Hypothalamus (tissue), 51 donors: ENCODE measurements at regions not wholly inside any gene's neighbourhood (a gene's known extent, or its start where the extent isn't known, plus 50 kb on each side); places are given as distances from the start of the nearest gene placed in this dataset.
"Not testable (repeated sequence)": the region's sequence is repeated elsewhere in the genome, so short reads cannot be mapped to it uniquely, and the experiment has no call there.

Experiments
- DNase-seq, 51 donors: peaks; one replicate each; lab custom pipeline; 2025; lab: John Stamatoyannopoulos, UW

DNA sequence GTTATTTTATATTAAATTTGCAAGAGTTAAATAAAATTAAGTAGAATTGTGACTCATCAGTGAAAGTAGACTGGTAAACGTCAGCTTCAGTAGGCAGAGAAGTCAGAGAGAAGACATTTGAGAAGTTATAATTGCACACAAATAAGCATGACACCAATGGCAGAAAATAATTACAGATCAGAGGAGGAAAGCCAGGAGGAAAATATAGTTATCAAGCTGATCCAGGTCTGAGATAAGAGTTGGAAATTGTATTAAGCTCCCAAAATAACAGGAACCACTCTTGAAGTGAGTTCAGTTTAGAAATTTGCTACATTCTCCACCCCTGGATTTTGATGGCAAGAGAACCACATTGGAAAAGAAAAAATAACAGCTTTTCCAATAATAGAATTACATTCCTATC, 533.8 kb upstream of the CHORDC1 start:
- no peak for DNase-seq

DNA sequence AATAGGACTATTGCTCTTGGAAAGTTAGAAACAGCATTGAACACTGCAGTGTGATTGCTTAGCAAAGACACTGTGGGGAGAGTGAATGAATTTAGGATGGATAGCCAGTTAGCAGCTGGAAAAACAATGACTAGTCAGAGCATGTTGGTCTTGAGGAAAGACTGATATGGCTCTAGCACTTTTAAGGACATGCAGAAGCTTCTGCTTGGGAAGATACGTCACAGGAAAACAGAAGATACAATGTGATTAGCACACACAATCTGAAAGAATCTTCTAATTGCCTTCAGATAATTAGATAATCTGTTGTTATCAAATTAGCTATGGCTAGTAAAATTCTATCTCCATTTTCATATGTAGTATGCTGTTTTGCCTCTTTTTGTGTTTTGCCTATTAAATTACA, 530.7 kb upstream of the CHORDC1 start:
- no peak for DNase-seq

GRCh38 chr11:90747057-90747456, 524.2 kb upstream of the CHORDC1 start:
- no peak for DNase-seq

GRCh38 chr11:90744169-90744568, 521.3 kb upstream of the CHORDC1 start:
- no peak for DNase-seq

- DNase-seq = no peak
Observed at GRCh38 chr11:90738799-90739198, 516.0 kb upstream of the CHORDC1 start.

DNA sequence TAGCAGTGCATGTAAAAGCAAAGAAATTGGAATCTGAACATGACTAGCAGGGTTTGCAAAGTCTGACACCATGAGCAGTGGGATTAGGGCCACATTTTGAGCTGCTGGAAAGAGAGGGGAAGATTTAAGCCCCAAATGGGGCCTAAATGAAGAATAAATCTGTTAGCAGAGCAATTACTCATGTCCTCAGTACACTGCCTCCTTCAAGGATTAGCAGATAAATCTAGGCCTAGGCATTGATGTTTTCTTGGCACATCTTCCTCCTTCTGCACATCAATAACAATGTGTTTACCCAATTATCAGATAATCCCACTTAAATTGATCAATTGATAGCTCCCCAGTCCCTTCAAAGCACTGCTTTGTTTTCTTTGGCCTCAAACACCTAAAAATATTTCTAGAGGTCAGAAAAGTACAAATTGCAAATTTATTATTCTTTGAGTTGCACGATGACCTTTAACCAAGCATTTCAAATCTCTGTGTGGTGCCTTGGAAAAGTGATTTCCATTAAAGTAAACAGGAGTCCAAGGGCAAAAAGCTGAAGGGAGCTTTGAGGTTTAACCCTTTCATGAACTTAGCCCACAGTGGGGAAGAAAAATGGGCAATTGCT, 514.7 kb upstream of the CHORDC1 start:
- no peak for DNase-seq

GRCh38 chr11:90732486-90732885, 509.6 kb upstream of the CHORDC1 start:
- DNase-seq = no peak

DNA sequence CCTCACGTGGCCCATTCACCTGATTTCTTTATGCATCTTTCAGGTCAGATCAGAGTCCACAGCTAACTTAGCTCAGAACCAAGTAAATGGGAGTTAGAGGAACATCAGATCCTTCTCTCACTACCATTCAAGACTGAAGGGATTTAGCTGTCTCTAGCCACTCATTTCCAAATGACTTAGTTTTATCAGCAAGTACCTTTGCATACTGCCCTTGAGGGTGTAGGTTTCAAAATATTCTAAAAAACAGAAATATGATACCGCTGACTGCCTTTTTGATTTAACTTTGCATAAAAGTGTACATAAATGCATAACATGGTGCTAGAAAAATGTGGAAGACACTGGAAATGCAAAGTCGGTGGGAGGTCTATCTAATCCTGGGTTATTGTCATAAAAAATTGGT, 500.6 kb upstream of the CHORDC1 start:
- DNase-seq = no peak

DNA sequence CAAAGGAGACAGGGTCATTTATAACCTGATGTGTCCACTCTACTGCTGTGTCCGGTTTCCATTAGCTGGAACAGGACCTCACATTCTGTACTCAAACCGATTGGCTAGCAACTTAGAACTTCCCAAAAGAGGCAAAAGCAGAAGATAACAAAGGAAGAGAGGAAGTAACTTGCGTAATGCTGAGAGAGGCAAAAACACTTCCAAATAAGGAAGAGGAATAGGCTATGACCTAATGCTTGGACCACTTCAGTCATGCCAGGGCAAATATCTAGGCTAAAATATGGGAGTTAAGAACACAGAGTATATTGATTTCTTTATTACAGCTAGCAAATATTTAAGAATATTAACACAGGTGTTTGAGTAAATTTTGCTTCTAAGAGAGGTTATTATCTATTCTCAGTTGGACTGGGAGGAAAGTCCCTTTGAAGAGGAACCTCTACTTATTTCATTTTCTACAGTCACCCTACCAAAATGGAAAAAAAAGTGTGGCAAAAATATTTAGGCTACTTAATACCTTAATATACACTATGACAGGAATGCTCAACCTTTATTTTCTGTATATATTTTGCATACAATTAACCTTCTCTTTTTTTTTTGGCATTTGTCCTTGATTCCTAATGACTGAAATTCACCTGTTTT, 499.8 kb upstream of the CHORDC1 start:
- no peak for DNase-seq

DNA sequence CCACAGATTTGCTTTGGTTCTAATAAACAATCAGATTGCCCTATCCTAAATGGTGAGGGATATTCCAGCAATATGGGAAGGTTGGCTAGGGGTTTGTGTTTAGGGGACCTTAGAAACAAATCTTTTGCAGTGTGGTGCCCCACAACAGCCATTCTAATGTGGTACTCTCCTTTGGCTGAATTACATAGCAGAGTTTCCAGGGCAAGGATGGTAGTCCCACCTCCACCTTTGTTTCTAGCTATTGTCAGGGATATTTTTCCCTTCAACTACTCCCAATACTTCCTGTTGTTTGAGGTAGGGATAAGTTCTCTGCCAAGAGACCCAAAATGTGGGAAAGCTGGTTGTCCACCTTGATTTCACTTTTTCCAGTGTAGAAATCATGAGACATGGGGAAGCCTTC, 494.7 kb upstream of the CHORDC1 start:
- DNase-seq = no peak

- no peak for DNase-seq
Observed at GRCh38 chr11:90705661-90706060, 482.8 kb upstream of the CHORDC1 start.

DNA sequence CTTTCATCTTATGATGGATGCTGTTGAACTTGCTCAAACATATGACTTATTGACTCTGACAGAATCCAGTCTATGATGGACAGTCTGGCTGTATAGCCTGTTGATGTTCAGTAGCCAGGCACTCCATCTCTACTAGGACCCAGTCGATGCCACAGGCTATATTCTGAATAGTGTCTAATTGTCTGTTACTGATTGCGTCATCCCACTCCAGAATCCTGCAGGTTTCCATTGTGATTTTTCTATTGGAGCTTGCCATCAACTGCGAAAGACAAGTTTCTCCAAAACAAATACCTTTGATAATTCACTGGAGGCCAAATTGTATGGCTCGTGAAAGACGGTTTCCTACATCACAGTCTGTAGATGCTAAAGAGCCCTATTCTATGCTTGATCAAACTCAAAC, 481.7 kb upstream of the CHORDC1 start:
- no peak for DNase-seq

- no peak for DNase-seq
Observed at GRCh38 chr11:90701716-90702115, 478.9 kb upstream of the CHORDC1 start.

- DNase-seq = no peak
Observed at GRCh38 chr11:90700789-90701439, 478.1 kb upstream of the CHORDC1 start.

- DNase-seq = no peak
Observed at GRCh38 chr11:90699791-90700400, 477.0 kb upstream of the CHORDC1 start.

- DNase-seq = no peak
Observed at GRCh38 chr11:90698238-90698637, 475.4 kb upstream of the CHORDC1 start.

DNA sequence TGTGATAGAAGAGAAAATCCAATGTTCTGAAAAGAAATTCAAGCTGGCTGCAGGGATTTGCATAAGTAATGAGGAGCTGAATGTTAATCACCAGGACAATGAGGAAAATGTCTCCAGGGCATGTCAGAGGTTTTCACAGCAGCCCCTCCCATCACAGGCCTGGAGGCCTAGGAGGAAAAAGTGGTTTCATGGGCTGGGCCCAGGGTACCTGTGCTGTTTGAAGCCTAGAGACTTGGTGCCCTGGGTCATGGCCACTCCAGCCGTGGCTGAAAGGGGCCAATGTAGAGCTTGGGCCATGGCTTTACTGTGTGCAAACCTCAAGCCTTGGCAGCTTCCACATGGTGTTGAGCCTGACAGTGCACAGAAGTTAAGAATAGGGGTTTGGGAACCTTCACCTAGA, 452.6 kb upstream of the CHORDC1 start:
- DNase-seq = not testable (repeated sequence)

DNA sequence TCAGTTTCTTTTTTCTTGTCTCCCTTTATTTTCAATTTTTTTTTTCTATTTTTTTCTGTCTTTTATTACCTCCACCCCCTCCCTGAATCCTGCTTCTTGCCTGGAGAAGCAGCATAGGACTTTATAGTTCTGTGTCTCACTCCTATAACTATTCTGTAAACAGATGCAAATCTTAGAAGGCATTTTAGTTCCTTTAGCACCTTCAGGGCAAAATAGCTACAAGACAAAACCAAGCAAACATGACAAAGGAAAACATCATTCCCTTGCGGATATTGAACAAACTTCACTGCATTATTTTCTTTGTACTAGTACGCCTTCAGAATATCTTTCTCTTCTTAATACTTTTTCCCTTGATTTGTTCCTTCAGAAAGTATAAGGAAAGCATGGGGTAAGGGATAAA, 446.2 kb upstream of the CHORDC1 start:
- DNase-seq = no peak

GRCh38 chr11:90668502-90668901, 445.7 kb upstream of the CHORDC1 start:
- no peak for DNase-seq

DNA sequence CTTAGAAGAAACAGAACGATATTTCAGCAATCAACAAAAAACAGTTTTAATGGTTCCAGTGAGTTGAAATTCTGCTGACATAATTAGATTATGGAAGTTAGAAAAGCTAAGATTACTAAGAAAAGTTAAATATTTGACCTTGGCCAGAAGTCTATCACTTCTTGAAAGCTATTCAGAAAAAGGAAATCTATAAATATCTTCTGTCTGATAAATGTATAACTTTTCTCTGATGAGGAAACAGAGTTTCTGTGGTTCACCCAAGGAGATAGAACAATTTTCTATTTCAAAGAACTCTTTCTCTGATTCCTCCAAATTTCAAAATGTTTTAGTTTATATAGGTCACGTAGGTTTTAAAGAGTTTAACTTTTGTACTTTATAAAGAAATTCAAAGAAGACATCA, 438.4 kb upstream of the CHORDC1 start:
- no peak for DNase-seq

DNA sequence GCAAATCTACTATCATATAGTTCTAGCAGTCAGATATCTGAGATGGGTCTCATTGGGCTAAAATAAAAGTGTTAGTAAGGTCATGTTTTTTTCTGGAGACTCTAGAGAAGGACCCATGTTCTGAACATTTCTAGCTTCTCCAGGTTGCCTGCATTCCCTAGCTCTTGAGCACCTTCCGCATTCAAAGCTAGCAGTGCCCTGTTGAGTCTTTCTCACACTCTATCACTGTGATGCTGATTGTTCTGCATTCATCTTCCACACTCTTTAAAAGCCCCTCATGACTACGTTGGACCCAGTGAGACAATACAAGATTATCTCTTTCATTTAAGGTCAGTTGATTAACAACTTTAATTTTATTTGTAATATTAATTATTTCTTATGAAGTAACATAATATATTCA, 433.3 kb upstream of the CHORDC1 start:
- no peak for DNase-seq

GRCh38 chr11:90650153-90650552, 427.3 kb upstream of the CHORDC1 start:
- no peak for DNase-seq
